Stimulated activated CD4-positive, alpha-beta T cell treated with anti-CD3 and anti-CD28 coated beads, Interleukin-2, amount 100 ng/mL, for 48 hours (primary cell): ENCODE measurements at regions not wholly inside any gene's neighbourhood (a gene's known extent, or its start where the extent isn't known, plus 50 kb on each side); places are given as distances from the start of the nearest gene placed in this dataset.

ENCODE experiments used
- DNase-seq, 2 donors: peaks; one replicate each; pipeline ENCODE4 v3.0.0-alpha.2; 2020

- no peak for DNase-seq
These were observed 56.1 kb downstream of the KCNRG start for GRCh38 chr13:50071379-50071778.

- no peak for DNase-seq
These were observed 57.4 kb downstream of the KCNRG start for GRCh38 chr13:50072676-50073075.

- DNase-seq: no peak
These were observed 58.1 kb downstream of the KCNRG start for GRCh38 chr13:50073340-50073739.

GRCh38 chr13:50074843-50075242 lies 59.6 kb downstream of the KCNRG start:
- DNase-seq: no peak

- no peak for DNase-seq
These were observed 60.4 kb downstream of the KCNRG start for GRCh38 chr13:50075619-50076097.

GRCh38 chr13:50077431-50077830 lies 62.2 kb downstream of the KCNRG start:
- DNase-seq: no peak

GRCh38 chr13:50078231-50078894 lies 63.1 kb downstream of the KCNRG start:
- no peak for DNase-seq

- no peak for DNase-seq
These were observed 63.8 kb downstream of the KCNRG start for GRCh38 chr13:50078895-50079654.

- no peak for DNase-seq
These were observed 64.5 kb downstream of the KCNRG start for GRCh38 chr13:50079655-50080202.

- DNase-seq: peak; percentile 17
These were observed 65.1 kb downstream of the KCNRG start for GRCh38 chr13:50080203-50080910.

GRCh38 chr13:50080911-50081678 lies 65.9 kb downstream of the KCNRG start:
- DNase-seq: peak; percentile 54 to 58

- peak; percentile 95 to 96 for DNase-seq
These were observed 66.6 kb downstream of the KCNRG start for GRCh38 chr13:50081679-50082425.

- peak; percentile 59 to 71 for DNase-seq
These were observed 67.4 kb downstream of the KCNRG start for GRCh38 chr13:50082426-50083281.

- no peak for DNase-seq
These were observed 69.8 kb downstream of the KCNRG start for GRCh38 chr13:50085063-50085462.

GRCh38 chr13:50089633-50090032 lies 74.4 kb downstream of the KCNRG start:
- no peak for DNase-seq

- no peak for DNase-seq
These were observed 75.0 kb downstream of the KCNRG start for GRCh38 chr13:50090211-50090610.

GRCh38 chr13:50094615-50095293 lies 79.5 kb downstream of the KCNRG start:
- DNase-seq: no peak

- DNase-seq: no peak
These were observed 83.4 kb downstream of the KCNRG start for GRCh38 chr13:50098693-50099092.

- no peak for DNase-seq
These were observed 84.2 kb downstream of the KCNRG start for GRCh38 chr13:50099473-50099872.

GRCh38 chr13:50101590-50101989 lies 86.3 kb downstream of the KCNRG start:
- DNase-seq: no peak
